CD14-positive monocyte (primary cell): ENCODE measurements at regions not wholly inside any gene's neighbourhood (a gene's known extent, or its start where the extent isn't known, plus 50 kb on each side); places are given as distances from the start of the nearest gene placed in this dataset.

Source experiments
- DNase-seq, 3 donors: peaks; one replicate each; pipeline ENCODE4 v3.0.0-alpha.2; 2011 to 2022
- H2AFZ ChIP-seq: 2 replicates; pipeline ENCODE4 v1.6.0; 2012; ENCODE audit warnings: mild to moderate bottlenecking, low read depth, low read length, inconsistent platforms; ENCODE audit not compliant: insufficient read depth, poor library complexity, severe bottlenecking
- H3K27ac ChIP-seq, 2 donors: 1 replicate in 1 of 2; 2 replicates in 1 of 2; pipeline ENCODE4 v1.5.1; 2012 to 2013; ENCODE audit warnings: low read length in 2 of 2, control low read depth in 1 of 2, inconsistent platforms in 1 of 2, low read depth in 1 of 2, mild to moderate bottlenecking in 1 of 2
- H3K27me3 ChIP-seq, 2 donors: one replicate each; pipeline versions ENCODE4 v1.6.0 to v1.6.1; 2011 to 2013; ENCODE audit warnings: low read length in 2 of 2; ENCODE audit not compliant: control insufficient read depth in 2 of 2, insufficient read depth in 2 of 2
- H3K36me3 ChIP-seq, 2 donors: replicated peaks in 1 of 2; 1 replicate in 1 of 2; 2 replicates in 1 of 2; pipeline versions ENCODE4 v1.5.1 to v1.6.1; 2012 to 2013; ENCODE audit warnings: low read length in 2 of 2, control low read depth in 1 of 2, inconsistent platforms in 1 of 2, mild to moderate bottlenecking in 1 of 2; ENCODE audit not compliant: insufficient read depth in 2 of 2, control insufficient read depth in 1 of 2
- H3K4me1 ChIP-seq, 2 donors: 1 replicate in 1 of 2; 2 replicates in 1 of 2; pipeline versions ENCODE4 v1.5.1 to v1.6.1; 2012 to 2013; ENCODE audit warnings: low read length in 2 of 2, control low read depth in 1 of 2, inconsistent platforms in 1 of 2, mild to moderate bottlenecking in 1 of 2, moderate library complexity in 1 of 2; ENCODE audit not compliant: insufficient read depth in 2 of 2, control insufficient read depth in 1 of 2
- H3K4me2 ChIP-seq: replicated peaks from 2 replicates; pipeline ENCODE3; 2012; ENCODE audit warnings: low read length, moderate library complexity, mild to moderate bottlenecking; ENCODE audit not compliant: poor library complexity, severe bottlenecking; ENCODE audit errors: extremely low read depth
- H3K4me3 ChIP-seq, 3 experiments: fragments of 200-600 bp in 1 of 3; sonication (generic) in 1 of 3; replicated peaks in 1 of 3; 1 replicate in 2 of 3; 2 replicates in 1 of 3; pipeline ENCODE4 v1.5.1; 2011 to 2013; ENCODE audit warnings: low read length in 3 of 3, mild to moderate bottlenecking in 3 of 3, control low read depth in 2 of 3, low read depth in 2 of 3, inconsistent platforms in 1 of 3, moderate library complexity in 1 of 3
- H3K79me2 ChIP-seq: 2 replicates; pipeline ENCODE4 v1.6.0; 2012; ENCODE audit warnings: mild to moderate bottlenecking, control low read depth, inconsistent platforms, low read length, moderate library complexity; ENCODE audit not compliant: insufficient read depth
- H3K9ac ChIP-seq: 2 replicates; pipeline ENCODE4 v1.6.0; 2017; ENCODE audit warnings: low read length, mild to moderate bottlenecking; ENCODE audit not compliant: insufficient read depth, poor library complexity, severe bottlenecking
- H3K9me3 ChIP-seq, 2 donors: replicated peaks in 1 of 2; 1 replicate in 1 of 2; 2 replicates in 1 of 2; pipeline versions ENCODE4 v1.5.1 to v1.6.1; 2012 to 2013; ENCODE audit warnings: low read length in 2 of 2, control low read depth in 1 of 2; ENCODE audit not compliant: control insufficient read depth in 1 of 2, insufficient read depth in 1 of 2
- H4K20me1 ChIP-seq: 2 replicates; pipeline ENCODE4 v1.6.0; 2012; ENCODE audit warnings: mild to moderate bottlenecking, low read length, control low read depth, moderate library complexity; ENCODE audit not compliant: insufficient read depth
- H3K27ac Mint-ChIP-seq, 7 donors: one replicate each; pipeline ENCODE4 v1.8.0; 2020; ENCODE audit warnings: mild to moderate bottlenecking in 7 of 7, mixed read lengths in 7 of 7, moderate library complexity in 6 of 7, inconsistent platforms in 2 of 7
- H3K27me3 Mint-ChIP-seq, 3 donors: one replicate each; pipeline ENCODE4 v1.8.0; 2021 to 2022; ENCODE audit warnings: low read depth in 3 of 3, mild to moderate bottlenecking in 3 of 3, mixed read lengths in 3 of 3, moderate library complexity in 3 of 3, inconsistent platforms in 1 of 3
- H3K36me3 Mint-ChIP-seq, 2 donors: one replicate each; pipeline ENCODE4 v1.8.0; 2020; ENCODE audit warnings: mixed read lengths in 2 of 2, inconsistent platforms in 1 of 2, mild to moderate bottlenecking in 1 of 2
- H3K4me1 Mint-ChIP-seq: one replicate; pipeline ENCODE4 v1.8.0; 2020; ENCODE audit warnings: mild to moderate bottlenecking, mixed read lengths
- H3K4me3 Mint-ChIP-seq, 2 donors: one replicate each; pipeline ENCODE4 v1.8.0; 2020; ENCODE audit warnings: mild to moderate bottlenecking in 2 of 2, mixed read lengths in 2 of 2, moderate library complexity in 1 of 2
- H3K9me3 Mint-ChIP-seq, 7 donors: one replicate each; pipeline ENCODE4 v1.8.0; 2020 to 2022; ENCODE audit warnings: mixed read lengths in 7 of 7, mild to moderate bottlenecking in 6 of 7, moderate library complexity in 6 of 7, inconsistent platforms in 2 of 7
- WGBS: methylation state at CpG from one replicate; pipeline ENCODE4 v1.1.5; 2013; ENCODE audit warnings: missing lambda C conversion rate; ENCODE audit not compliant: insufficient coverage; 5-methylcytosine and 5-hydroxymethylcytosine counted together
- intact Hi-C, 2 donors: fragments of 100-400 bp; cut with micrococcal nuclease; formaldehyde crosslinking; loops; one replicate each; pipeline versions ENCODE4 v1.15.0 to v1.15.1; 2023
- TF ChIP-seq, protein P1 (sequence below): fragments of 200-600 bp; IDR thresholded peaks from one replicate; pipeline ENCODE4 v1.8.0; 2022; ENCODE audit warnings: antibody characterized with exemption, mild to moderate bottlenecking

DNA sequence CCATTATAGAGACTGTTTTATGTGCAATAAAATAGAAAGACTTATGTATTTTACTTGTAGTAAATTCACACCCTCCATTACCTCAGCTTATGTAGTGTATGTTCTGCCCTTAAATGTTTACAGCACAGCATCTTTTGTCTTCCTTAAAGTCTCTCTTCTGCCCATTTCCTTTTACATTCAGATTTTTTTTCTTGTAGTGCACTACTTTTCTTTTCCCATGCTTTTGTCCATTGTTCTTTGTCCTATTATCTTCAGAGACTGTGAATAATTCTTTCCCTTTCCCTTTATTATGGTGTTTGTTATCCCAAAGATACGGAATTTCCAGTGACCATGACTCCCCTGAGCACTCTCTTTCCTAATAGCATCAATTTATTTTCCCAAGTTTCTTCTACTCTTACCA, 66.1 kb upstream of the TYRP1 start:
- Histone ChIP-seq H2AFZ (no peak overlapping the region), H3K79me2 (no peaks in the 10 kb centered on the region), H3K36me3 (no peaks in the 10 kb centered on the region), H3K4me1 (no peaks in the 10 kb centered on the region), H3K27me3 (no peaks in the 10 kb centered on the region), H3K27ac (no peak overlapping the region), H3K4me3 (no peak overlapping the region), H3K9ac (no peak overlapping the region), H3K4me2 (no peak overlapping the region), H4K20me1 (no peaks in the 10 kb centered on the region), H3K9me3 (no peaks in the 10 kb centered on the region)
- H3K9me3 Mint-ChIP-seq: peaks cover 0 to 2% (median 0%) of the 10 kb centered on the region in 7 donors
- no peaks in the 10 kb centered on the region for H3K27me3 Mint-ChIP-seq
- TF ChIP-seq, protein P1, sequence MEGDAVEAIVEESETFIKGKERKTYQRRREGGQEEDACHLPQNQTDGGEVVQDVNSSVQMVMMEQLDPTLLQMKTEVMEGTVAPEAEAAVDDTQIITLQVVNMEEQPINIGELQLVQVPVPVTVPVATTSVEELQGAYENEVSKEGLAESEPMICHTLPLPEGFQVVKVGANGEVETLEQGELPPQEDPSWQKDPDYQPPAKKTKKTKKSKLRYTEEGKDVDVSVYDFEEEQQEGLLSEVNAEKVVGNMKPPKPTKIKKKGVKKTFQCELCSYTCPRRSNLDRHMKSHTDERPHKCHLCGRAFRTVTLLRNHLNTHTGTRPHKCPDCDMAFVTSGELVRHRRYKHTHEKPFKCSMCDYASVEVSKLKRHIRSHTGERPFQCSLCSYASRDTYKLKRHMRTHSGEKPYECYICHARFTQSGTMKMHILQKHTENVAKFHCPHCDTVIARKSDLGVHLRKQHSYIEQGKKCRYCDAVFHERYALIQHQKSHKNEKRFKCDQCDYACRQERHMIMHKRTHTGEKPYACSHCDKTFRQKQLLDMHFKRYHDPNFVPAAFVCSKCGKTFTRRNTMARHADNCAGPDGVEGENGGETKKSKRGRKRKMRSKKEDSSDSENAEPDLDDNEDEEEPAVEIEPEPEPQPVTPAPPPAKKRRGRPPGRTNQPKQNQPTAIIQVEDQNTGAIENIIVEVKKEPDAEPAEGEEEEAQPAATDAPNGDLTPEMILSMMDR: no peak
- H3K27ac Mint-ChIP-seq: no peak overlapping the region
- intact Hi-C loops: no loop called here
- H3K36me3 Mint-ChIP-seq: no peaks in the 10 kb centered on the region
- no CpG with 5 or more reads among the region's 1 CpG for WGBS
- no peak for DNase-seq
- no peak overlapping the region for H3K4me3 Mint-ChIP-seq
- H3K4me1 Mint-ChIP-seq: no peaks in the 10 kb centered on the region

DNA sequence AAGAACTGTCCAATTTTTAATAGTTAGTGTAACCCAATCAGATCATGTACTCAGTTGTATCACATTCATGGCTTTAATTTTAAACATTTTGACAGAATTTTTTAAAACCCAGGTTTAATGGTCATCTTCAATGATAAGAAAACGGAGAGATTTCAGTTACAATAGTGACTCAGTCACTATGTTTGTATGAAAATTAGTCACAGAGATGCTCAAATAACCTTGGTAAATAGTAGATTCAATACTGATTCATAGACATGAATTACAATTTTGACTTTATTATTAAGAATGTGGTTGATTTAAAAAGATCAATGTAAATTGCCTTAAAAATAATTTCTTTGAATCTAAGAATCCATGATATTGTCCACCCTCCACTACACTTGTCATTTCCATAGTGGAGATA, 64.6 kb upstream of the TYRP1 start:
- H3K9me3 ChIP-seq: no peaks in the 10 kb centered on the region
- WGBS: no CpG with 5 or more reads among the region's 1 CpG
- no peak overlapping the region for H3K4me3 ChIP-seq
- intact Hi-C loops: no loop called here
- H3K4me1 ChIP-seq: no peaks in the 10 kb centered on the region
- Mint-ChIP-seq H3K27ac (no peak overlapping the region), H3K9me3 (peaks cover 0 to 2% (median 0%) of the 10 kb centered on the region in 7 donors), H3K36me3 (no peaks in the 10 kb centered on the region), H3K4me3 (no peak overlapping the region), H3K4me1 (no peaks in the 10 kb centered on the region), H3K27me3 (peaks cover 0 to 2% (median 0%) of the 10 kb centered on the region in 3 donors)
- H4K20me1 ChIP-seq: no peaks in the 10 kb centered on the region
- H2AFZ ChIP-seq: no peak overlapping the region
- H3K27ac ChIP-seq: no peak overlapping the region
- H3K27me3 ChIP-seq: no peaks in the 10 kb centered on the region
- H3K9ac ChIP-seq: no peak overlapping the region
- no peak for DNase-seq
- TF ChIP-seq, protein P1: no peak
- no peak overlapping the region for H3K4me2 ChIP-seq
- no peaks in the 10 kb centered on the region for H3K79me2 ChIP-seq
- H3K36me3 ChIP-seq: no peaks in the 10 kb centered on the region
